HT1080 (cell line): ENCODE measurements at regions not wholly inside any gene's neighbourhood (a gene's known extent, or its start where the extent isn't known, plus 50 kb on each side); places are given as distances from the start of the nearest gene placed in this dataset.
A peak's percentile ranks its signal among the peaks of the same experiment; 100 is the strongest.
"Not testable (repeated sequence)": the region's sequence is repeated elsewhere in the genome, so short reads cannot be mapped to it uniquely, and the experiment has no call there.

ENCODE experiments used
- DNase-seq: peaks from one replicate; pipeline ENCODE4 v3.0.0-alpha.2; 2015; ENCODE audit warnings: low read depth

GRCh38 chr4:112708772-112709171, 71.8 kb downstream of the LARP7 start:
- no peak for DNase-seq

GRCh38 chr4:112714922-112715901, 78.3 kb downstream of the LARP7 start:
- no peak for DNase-seq

GRCh38 chr4:112717856-112718255, 80.9 kb downstream of the LARP7 start:
- DNase-seq = no peak

GRCh38 chr4:112721627-112722026, 84.7 kb downstream of the LARP7 start:
- DNase-seq = no peak

- no peak for DNase-seq
These were observed 89.1 kb downstream of the LARP7 start for GRCh38 chr4:112726041-112726440.

- not testable (repeated sequence) for DNase-seq
These were observed 90.8 kb downstream of the LARP7 start for GRCh38 chr4:112727728-112728127.

- DNase-seq = no peak
These were observed 94.8 kb downstream of the LARP7 start for GRCh38 chr4:112731715-112732114.

- DNase-seq = no peak
These were observed 95.2 kb downstream of the LARP7 start for GRCh38 chr4:112732142-112732541.

GRCh38 chr4:112735474-112735951, 98.6 kb downstream of the LARP7 start:
- peak; percentile 34 for DNase-seq

- DNase-seq = no peak
These were observed 99.8 kb downstream of the LARP7 start for GRCh38 chr4:112736718-112737135.

- no peak for DNase-seq
These were observed 102.5 kb downstream of the LARP7 start for GRCh38 chr4:112739442-112739841.

- DNase-seq = peak; percentile 60
These were observed 110.1 kb downstream of the LARP7 start for GRCh38 chr4:112747036-112747435.

- DNase-seq = no peak
These were observed 111.5 kb downstream of the LARP7 start for GRCh38 chr4:112748352-112748878.

GRCh38 chr4:112750749-112751148, 113.8 kb downstream of the LARP7 start:
- not testable (repeated sequence) for DNase-seq

- no peak for DNase-seq
These were observed 114.5 kb downstream of the LARP7 start for GRCh38 chr4:112751447-112751846.

GRCh38 chr4:112752061-112752460, 115.1 kb downstream of the LARP7 start:
- no peak for DNase-seq

- DNase-seq = no peak
These were observed 115.6 kb downstream of the LARP7 start for GRCh38 chr4:112752510-112752909.

- DNase-seq = no peak
These were observed 116.4 kb downstream of the LARP7 start for GRCh38 chr4:112753333-112753732.

GRCh38 chr4:112759313-112759712, 122.4 kb downstream of the LARP7 start:
- no peak for DNase-seq

- DNase-seq = peak; percentile 44
These were observed 128.5 kb downstream of the LARP7 start for GRCh38 chr4:112765317-112765974.

GRCh38 chr4:112766422-112766821, 129.5 kb downstream of the LARP7 start:
- DNase-seq = peak; percentile 40

GRCh38 chr4:112767386-112767785, 130.4 kb downstream of the LARP7 start:
- DNase-seq = no peak
